Right lobe of liver (tissue), 6 donors: ENCODE measurements at regions not wholly inside any gene's neighbourhood (a gene's known extent, or its start where the extent isn't known, plus 50 kb on each side); places are given as distances from the start of the nearest gene placed in this dataset.

Source experiments
- ATAC-seq, 4 donors: fragments of 200-7000 bp; cut with Tn5 transposase; one replicate each; pipeline ENCODE4 v1.9.1; 2020; ENCODE audit warnings: mild to moderate bottlenecking in 4 of 4, moderate library complexity in 4 of 4
- DNase-seq, 3 donors: peaks; one replicate each; pipeline ENCODE4 v3.0.0-alpha.2; 2020
- H3K27ac ChIP-seq, 3 donors: fragments of 200-600 bp; one replicate each; pipeline ENCODE4 v1.8.0; 2022
- H3K27me3 ChIP-seq, 2 donors: fragments of 200-600 bp; one replicate each; pipeline ENCODE4 v1.8.0; 2022
- H3K36me3 ChIP-seq, 4 donors: fragments of 200-600 bp; sonication (generic) in 1 of 4; one replicate each; pipeline versions ENCODE4 v1.5.1 to v1.8.0; 2017 to 2022; ENCODE audit warnings: control low read depth in 1 of 4
- H3K4me1 ChIP-seq, 4 donors: fragments of 200-600 bp; sonication (generic) in 1 of 4; one replicate each; pipeline versions ENCODE4 v1.5.1 to v1.8.0; 2017 to 2022; ENCODE audit warnings: control low read depth in 1 of 4
- H3K4me3 ChIP-seq, 3 donors: fragments of 200-600 bp; one replicate each; pipeline ENCODE4 v1.8.0; 2022
- H3K9me3 ChIP-seq, 4 donors: fragments of 200-600 bp; sonication (generic) in 1 of 4; one replicate each; pipeline versions ENCODE4 v1.5.1 to v1.8.0; 2017 to 2022; ENCODE audit warnings: control low read depth in 1 of 4
- CTCF ChIP-seq, 4 donors: fragments of 200-600 bp in 3 of 4; fragments of 450-650 bp in 1 of 4; IDR thresholded peaks; one replicate each; pipeline versions ENCODE4 v1.5.1 to v1.8.0; 2016 to 2022; ENCODE audit warnings: antibody characterized with exemption in 4 of 4, mild to moderate bottlenecking in 2 of 4
- POLR2A ChIP-seq: fragments of 450-650 bp; IDR thresholded peaks from one replicate; pipeline ENCODE4 v1.6.1; 2017; ENCODE audit warnings: antibody characterized with exemption, mild to moderate bottlenecking
- WGBS: methylation state at CpG from one replicate; pipeline ENCODE4 v1.1.6; 2018; ENCODE audit warnings: low coverage, low lambda C conversion rate; ENCODE audit not compliant: insufficient coverage; ENCODE audit errors: missing lambda C conversion rate; 5-methylcytosine and 5-hydroxymethylcytosine counted together
- intact Hi-C, 2 donors: fragments of 100-400 bp; cut with DNase I; formaldehyde crosslinking; loops; one replicate each; pipeline versions ENCODE4 v1.11.2 to v1.14.1; 2022
- donor health status: DM: no; HTN: yes; CAD: no.
- donor health status: DM: no; HTN: no; CAD: no.
- donor health status: DM: no; HTN: no; CAD: no.
- donor health status: DM: no; HTN: yes; CAD: no.
- donor health status: DM: no; HTN: yes; CAD: no.

GRCh38 chr1:14507262-14507661, 91.2 kb upstream of the KAZN start:
- TF ChIP-seq POLR2A (no peak), CTCF (IDR thresholded peaks at IDR 0.05) (no peak)
- WGBS = 67% methylated on average over 5 of the region's 5 CpGs
- ATAC-seq (no peak), DNase-seq (no peak)
- Histone ChIP-seq H3K9me3 (no peaks in the 10 kb centered on the region), H3K4me1 (no peaks in the 10 kb centered on the region), H3K27me3 (peaks cover 0 to 4% of the 10 kb centered on the region in 2 donors), H3K27ac (no peak overlapping the region), H3K4me3 (no peak overlapping the region), H3K36me3 (no peaks in the 10 kb centered on the region)
- intact Hi-C loops = no loop called here

GRCh38 chr1:14508613-14509012, 89.9 kb upstream of the KAZN start:
- 57% methylated on average over 6 of the region's 6 CpGs for WGBS
- Histone ChIP-seq H3K27me3 (no peaks in the 10 kb centered on the region), H3K9me3 (no peaks in the 10 kb centered on the region), H3K4me1 (no peaks in the 10 kb centered on the region), H3K4me3 (no peak overlapping the region), H3K27ac (no peak overlapping the region), H3K36me3 (no peaks in the 10 kb centered on the region)
- no peak for TF ChIP-seq POLR2A
- no peak for TF ChIP-seq CTCF (IDR thresholded peaks at IDR 0.05)
- no peak for ATAC-seq
- DNase-seq = no peak
- intact Hi-C loops = no loop called here

- 50% methylated on average over 2 of the region's 2 CpGs for WGBS
- H3K27ac ChIP-seq = no peak overlapping the region
- ATAC-seq (no peak), DNase-seq (no peak)
- no peaks in the 10 kb centered on the region for H3K4me1 ChIP-seq
- no peak overlapping the region for H3K4me3 ChIP-seq
- H3K36me3 ChIP-seq = no peaks in the 10 kb centered on the region
- TF ChIP-seq POLR2A = no peak
- H3K9me3 ChIP-seq = no peaks in the 10 kb centered on the region
- H3K27me3 ChIP-seq = no peaks in the 10 kb centered on the region
- intact Hi-C loops = no loop called here
Observed at GRCh38 chr1:14511166-14511680, 87.3 kb upstream of the KAZN start.

GRCh38 chr1:14511796-14512585, 86.5 kb upstream of the KAZN start:
- no peaks in the 10 kb centered on the region for H3K36me3 ChIP-seq
- H3K9me3 ChIP-seq = no peaks in the 10 kb centered on the region
- 50% methylated on average over 11 of the region's 14 CpGs for WGBS
- H3K4me3 ChIP-seq = no peak overlapping the region
- H3K27ac ChIP-seq = no peak overlapping the region
- no peak for TF ChIP-seq POLR2A
- no peak for TF ChIP-seq CTCF (IDR thresholded peaks at IDR 0.05)
- ATAC-seq = no peak
- no peaks in the 10 kb centered on the region for H3K27me3 ChIP-seq
- intact Hi-C loops = no loop called here
- no peaks in the 10 kb centered on the region for H3K4me1 ChIP-seq
- no peak for DNase-seq

GRCh38 chr1:14513111-14513510, 85.4 kb upstream of the KAZN start:
- TF ChIP-seq CTCF (IDR thresholded peaks at IDR 0.05) (no peak), POLR2A (no peak)
- Histone ChIP-seq H3K36me3 (no peaks in the 10 kb centered on the region), H3K4me3 (no peak overlapping the region), H3K27ac (no peak overlapping the region), H3K4me1 (no peaks in the 10 kb centered on the region), H3K27me3 (no peaks in the 10 kb centered on the region), H3K9me3 (no peaks in the 10 kb centered on the region)
- intact Hi-C loops = no loop called here
- 71% methylated on average over 7 of the region's 7 CpGs for WGBS
- DNase-seq = no peak
- no peak for ATAC-seq
